GM19240 (cell line): ENCODE measurements at regions not wholly inside any gene's neighbourhood (a gene's known extent, or its start where the extent isn't known, plus 50 kb on each side); places are given as distances from the start of the nearest gene placed in this dataset.

Experiments
- DNase-seq: peaks from one replicate; pipeline ENCODE4 v3.0.0; 2011; ENCODE audit warnings: low spot score; ENCODE audit not compliant: insufficient read length

GRCh38 chr13:34776390-34776981, 165.6 kb upstream of the NBEA start:
- no peak for DNase-seq

DNA sequence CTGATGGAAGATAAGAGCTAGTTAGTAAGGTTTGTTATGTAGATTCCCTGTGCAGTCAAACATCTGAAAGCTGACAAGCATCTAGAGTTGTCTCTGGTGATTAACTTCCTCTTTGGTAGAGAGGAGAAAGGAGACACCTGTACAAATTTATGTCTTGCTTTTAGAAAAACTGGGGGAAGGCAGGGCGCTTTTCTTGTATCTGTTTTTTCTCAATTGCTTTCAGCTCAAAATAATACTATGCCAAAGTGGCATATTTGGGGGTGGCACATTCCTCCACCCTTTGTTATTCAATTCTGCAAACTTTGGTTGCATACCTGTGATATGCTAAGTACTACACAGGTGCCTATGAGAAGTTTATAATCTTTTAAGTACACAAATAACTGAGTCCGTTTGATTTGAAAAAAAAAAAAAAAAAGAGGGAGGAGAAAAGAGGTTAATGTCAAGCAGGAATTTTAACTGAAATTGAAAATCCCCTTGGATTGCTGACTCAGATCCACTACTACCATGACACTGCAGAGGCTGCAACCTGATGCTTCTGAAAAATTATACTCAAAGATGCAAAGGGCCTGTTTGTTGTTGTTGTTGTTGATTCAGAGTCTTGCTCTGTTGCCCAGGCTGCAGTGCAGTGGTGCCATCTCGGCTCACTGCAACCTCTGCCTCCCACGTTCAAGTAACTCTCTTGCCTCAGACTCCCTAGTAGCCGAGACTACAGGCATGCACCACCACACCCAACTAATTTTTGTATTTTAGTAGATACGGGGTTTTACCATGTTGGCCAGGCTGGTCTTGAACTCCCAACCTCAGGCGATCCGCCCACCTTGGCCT, 164.8 kb upstream of the NBEA start:
- DNase-seq = no peak

GRCh38 chr13:34777914-34778303, 164.2 kb upstream of the NBEA start:
- no peak for DNase-seq

- DNase-seq = no peak
These were observed 162.9 kb upstream of the NBEA start for GRCh38 chr13:34779171-34779570.

DNA sequence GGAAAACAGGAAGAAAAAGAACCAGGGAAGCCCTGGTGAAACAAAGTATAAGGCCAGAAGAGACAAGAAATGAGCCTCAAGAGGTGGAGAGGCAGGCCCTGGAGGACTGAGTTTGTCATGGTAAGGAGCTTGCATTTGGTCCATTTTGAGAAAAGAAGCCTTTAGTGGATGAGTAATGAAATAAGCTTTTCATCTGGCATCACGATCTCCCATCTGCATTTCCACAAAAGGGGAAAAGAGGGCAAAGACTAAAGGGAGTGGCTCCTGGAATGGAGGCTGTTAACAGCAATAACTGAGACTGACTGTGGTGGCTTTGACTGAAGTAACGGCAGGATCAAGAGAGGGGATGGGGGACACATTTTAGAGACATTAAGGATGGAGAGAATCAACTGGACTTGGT, 148.8 kb upstream of the NBEA start:
- no peak for DNase-seq

- DNase-seq = no peak
These were observed 138.3 kb upstream of the NBEA start for GRCh38 chr13:34803756-34804155.

GRCh38 chr13:34805347-34805746, 136.7 kb upstream of the NBEA start:
- DNase-seq = no peak

DNA sequence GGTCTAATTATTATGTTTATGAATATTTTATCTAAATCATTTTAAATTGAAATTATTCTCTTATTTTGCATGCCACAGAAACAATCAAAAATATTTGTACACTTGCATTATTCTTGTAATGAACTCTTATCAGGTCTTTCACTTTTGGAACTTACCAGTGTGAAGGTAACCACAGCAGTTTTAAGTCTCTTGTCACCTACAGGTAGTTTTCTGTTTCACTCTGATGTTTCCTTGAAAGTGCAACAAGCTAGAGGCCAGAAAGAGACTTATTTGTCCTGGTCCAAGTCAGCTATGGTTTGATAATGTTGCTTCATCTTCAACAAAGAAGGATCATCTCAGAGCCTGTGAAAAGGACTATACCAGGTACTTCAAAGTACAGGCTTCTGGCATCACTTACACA, 133.4 kb upstream of the NBEA start:
- DNase-seq = no peak

DNA sequence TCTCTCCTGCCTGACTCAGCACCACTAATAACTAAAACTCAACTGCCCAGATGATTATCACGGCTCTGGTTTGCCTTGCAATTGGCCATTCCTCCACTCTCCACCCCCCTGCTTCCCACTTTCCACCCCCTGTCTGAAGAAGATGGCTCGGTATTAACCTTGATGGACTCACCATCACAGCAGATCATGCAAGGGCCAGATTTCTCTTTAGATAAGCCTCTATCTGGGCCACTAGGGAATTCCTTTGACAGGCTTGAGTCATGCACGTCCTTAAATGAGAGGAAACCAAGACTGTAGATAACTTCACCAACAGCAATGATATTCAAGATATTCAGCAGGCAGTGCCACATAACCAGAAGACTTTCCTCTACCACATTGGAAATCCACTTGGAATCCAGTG, 131.1 kb upstream of the NBEA start:
- no peak for DNase-seq

GRCh38 chr13:34815526-34815925, 126.5 kb upstream of the NBEA start:
- no peak for DNase-seq

DNA sequence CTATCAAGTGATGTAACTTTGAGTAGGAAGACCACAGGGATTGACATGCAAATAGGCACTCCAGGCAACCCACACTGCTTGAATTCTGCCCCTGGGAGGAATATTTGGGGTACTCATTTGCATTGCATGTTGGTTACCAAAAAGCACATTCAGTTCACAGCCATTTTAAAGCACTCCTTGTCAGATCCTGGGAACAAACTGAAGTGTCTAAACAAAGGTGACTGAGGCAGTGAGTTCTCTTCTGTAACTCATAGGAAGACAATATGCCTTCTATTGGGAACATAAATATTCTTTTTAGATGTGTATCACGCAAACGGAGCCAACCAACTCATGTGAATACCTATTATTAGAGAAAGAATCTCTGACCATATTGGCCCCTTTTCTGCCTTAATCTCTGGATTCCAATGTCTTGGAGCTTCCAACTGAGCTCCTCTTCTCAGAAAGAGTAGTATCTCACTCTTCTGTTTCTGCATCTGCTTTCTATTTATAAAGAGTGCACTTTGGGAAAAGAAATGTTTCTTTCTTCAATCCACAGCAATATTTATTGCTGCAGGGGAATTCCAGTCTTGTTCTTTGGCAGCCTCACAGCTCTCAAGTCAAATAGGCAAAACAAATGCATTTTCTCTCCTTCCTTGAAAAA, 125.7 kb upstream of the NBEA start:
- DNase-seq = no peak

GRCh38 chr13:34816908-34817665, 125.0 kb upstream of the NBEA start:
- DNase-seq = no peak

GRCh38 chr13:34822650-34823049, 119.4 kb upstream of the NBEA start:
- DNase-seq = no peak

GRCh38 chr13:34826432-34826831, 115.6 kb upstream of the NBEA start:
- no peak for DNase-seq

DNA sequence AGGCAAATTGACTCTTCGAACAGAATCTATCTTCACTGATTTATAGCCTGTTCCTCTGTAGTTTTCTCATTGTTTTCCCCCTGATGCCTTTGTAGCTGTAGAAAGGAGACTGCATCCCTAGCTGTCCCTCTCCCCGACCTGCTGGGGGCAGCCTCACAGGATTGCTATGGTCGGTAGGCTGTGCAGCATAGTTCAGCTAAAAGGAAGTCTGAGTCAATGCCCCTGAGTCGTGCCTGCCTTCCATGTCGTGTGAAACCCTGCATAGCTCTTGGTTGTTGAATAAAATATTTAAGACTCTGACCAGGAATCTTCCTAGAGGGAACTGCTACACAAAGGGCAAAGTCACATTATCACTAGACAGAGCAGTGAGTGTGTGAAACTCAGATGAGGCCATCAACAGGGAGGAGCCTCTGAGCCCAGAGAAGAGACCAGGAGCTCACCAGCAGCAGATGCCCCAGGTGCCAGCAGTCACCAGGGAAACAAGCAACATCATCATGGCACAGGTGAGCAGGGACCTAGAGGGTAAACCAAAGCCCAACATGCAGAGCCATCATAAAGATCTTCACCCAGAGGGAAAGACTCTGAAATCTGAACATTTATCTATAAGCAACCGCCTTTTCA, 108.4 kb upstream of the NBEA start:
- DNase-seq = no peak

DNA sequence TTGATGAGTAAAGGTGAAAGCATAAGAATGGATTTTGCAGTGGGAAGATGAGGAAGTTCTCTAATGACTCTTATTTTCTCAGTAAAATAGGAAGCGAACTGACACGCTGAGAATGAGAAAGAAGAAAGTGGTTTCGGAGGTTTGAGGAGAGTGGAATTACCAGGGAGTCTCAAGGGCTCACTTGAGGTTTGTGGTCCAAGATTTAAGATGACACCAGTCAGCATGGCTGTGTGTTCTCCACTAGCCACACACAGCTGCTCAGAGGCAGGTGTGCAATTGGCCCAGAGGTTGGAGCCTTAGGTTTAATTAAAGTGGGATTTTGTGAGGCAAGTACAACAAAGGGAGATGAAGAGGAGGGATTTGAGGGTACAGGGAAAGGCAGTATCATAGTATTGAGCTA, 99.6 kb upstream of the NBEA start:
- DNase-seq = no peak

DNA sequence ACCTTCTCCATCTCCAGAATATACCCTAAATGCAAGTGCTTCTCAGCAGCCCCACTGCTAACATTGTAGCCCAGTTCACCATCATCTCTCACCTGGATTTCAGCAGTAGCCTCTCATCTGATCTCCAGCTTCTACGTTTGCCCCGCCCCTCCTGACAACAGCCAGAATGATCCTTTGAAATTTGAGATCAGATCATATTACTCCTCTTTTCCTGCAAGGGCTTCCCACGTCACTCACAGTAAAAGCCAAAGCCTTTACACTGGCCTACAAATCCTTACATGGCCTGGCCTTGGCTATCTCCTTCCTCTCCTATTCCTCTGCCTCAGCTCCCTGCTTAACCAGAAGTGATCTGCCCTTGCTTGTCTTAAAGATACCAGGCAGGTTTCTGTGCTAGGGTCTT, 94.3 kb upstream of the NBEA start:
- no peak for DNase-seq

GRCh38 chr13:34849406-34849805, 92.7 kb upstream of the NBEA start:
- no peak for DNase-seq

- DNase-seq = no peak
These were observed 88.9 kb upstream of the NBEA start for GRCh38 chr13:34853161-34853560.

- no peak for DNase-seq
These were observed 84.3 kb upstream of the NBEA start for GRCh38 chr13:34857558-34858325.

GRCh38 chr13:34862311-34862710, 79.8 kb upstream of the NBEA start:
- no peak for DNase-seq
